ENCODE measurements at regions not wholly inside any gene's neighbourhood (a gene's known extent, or its start where the extent isn't known, plus 50 kb on each side); places are given as distances from the start of the nearest gene placed in this dataset.
"Not testable (repeated sequence)": the region's sequence is repeated elsewhere in the genome, so short reads cannot be mapped to it uniquely, and the experiment has no call there.

DNA sequence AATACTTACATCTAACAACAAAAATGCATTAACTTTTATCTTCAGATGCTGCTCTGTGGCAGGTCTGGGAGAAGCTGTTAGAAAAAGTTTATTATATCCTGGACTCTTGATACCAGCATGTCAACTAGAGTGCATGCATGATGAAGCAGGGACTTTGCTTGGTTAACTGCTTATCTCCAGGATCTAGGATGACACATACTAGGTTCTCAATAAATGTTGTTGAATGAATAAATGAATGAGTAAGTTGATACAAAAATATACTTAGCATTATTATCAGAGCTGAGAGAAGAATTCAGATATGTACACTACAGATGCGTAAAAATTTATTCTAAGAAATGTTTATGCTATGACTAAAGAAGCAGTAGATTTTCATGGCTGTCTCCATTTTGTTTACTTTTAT, 304.3 kb downstream of the LTN1 start:
- no CpG with 5 or more reads among the region's 1 CpG for WGBS (ENCODE audit: extremely low coverage, insufficient coverage, insufficient read length)

DNA sequence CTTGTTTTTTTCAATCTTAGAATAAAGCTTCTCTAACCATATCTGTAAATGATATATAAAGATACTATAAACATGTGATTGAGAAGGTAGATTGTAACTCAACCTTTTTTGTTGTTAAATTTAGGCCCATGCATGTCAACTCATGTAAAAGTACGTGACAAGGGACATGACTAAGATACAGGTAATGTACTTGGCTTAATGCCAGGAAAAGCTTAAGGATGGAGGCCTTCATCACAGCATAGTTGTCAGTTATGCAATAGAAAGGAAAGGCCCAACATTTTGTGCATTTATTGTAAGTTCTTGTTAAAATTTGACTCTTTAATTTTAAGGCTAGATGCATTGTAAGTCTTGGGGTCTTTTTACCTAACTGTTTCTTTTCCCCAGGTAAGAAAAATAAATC, 305.1 kb downstream of the LTN1 start:
- no peaks in the 10 kb centered on the region for H3K4me1 ChIP-seq (ENCODE audit: control insufficient read depth in 1 of 2, insufficient read depth in 2 of 2, low read length in 2 of 2)
- no peak overlapping the region for H3K4ac ChIP-seq (ENCODE audit: low read depth, low read length)
- no peak overlapping the region for H2BK12ac ChIP-seq (ENCODE audit: low read length)
- H3K18ac ChIP-seq (ENCODE audit: low read length), result no peak overlapping the region
- H4K8ac ChIP-seq (ENCODE audit: low read depth, low read length), result no peak overlapping the region
- no peaks in the 10 kb centered on the region for H3K27me3 ChIP-seq (ENCODE audit: insufficient read depth, low read length)
- DNase-seq, result peak in 1 of 2 donors; percentile 79
- H3K79me2 ChIP-seq (ENCODE audit: control insufficient read depth, insufficient read depth, low read length, poor library complexity), result no peaks in the 10 kb centered on the region
- H3K9ac ChIP-seq (ENCODE audit: low read length), result no peak overlapping the region
- no peak overlapping the region for H2AFZ ChIP-seq (ENCODE audit: insufficient read depth, low read length, poor library complexity)
- no peak overlapping the region for H4K91ac ChIP-seq (ENCODE audit: low read depth, low read length)
- no peak overlapping the region for H3K23ac ChIP-seq (ENCODE audit: low read length)
- H2BK5ac ChIP-seq (ENCODE audit: low read depth, low read length, poor library complexity), result no peak overlapping the region
- H2AK5ac ChIP-seq (ENCODE audit: low read length), result no peak overlapping the region
- no peak overlapping the region for H4K12ac ChIP-seq (ENCODE audit: low read depth, low read length)
- H3K14ac ChIP-seq (ENCODE audit: low read length), result no peak overlapping the region
- H3K4me3 ChIP-seq (ENCODE audit: low read depth, low read length), result no peak overlapping the region
- WGBS (ENCODE audit: extremely low coverage, insufficient coverage, insufficient read length), result no CpG with 5 or more reads among the region's 1 CpG
- H3K27ac ChIP-seq (ENCODE audit: low read depth, low read length), result no peak overlapping the region
- H3K79me1 ChIP-seq (ENCODE audit: low read length), result no peaks in the 10 kb centered on the region
- no peaks in the 10 kb centered on the region for H3K9me3 ChIP-seq (ENCODE audit: insufficient read depth, low read depth, low read length)
- no peak overlapping the region for H2BK120ac ChIP-seq (ENCODE audit: insufficient read depth, low read length, poor library complexity)
- no peak overlapping the region for H3K4me2 ChIP-seq (ENCODE audit: low read length)
- no peaks in the 10 kb centered on the region for H3K36me3 ChIP-seq (ENCODE audit: control insufficient read depth in 1 of 2, insufficient read depth in 2 of 2, low read length in 2 of 2)

More for the DNA sequence above, 304.3 kb downstream of the LTN1 start:
- no peak overlapping the region for H2AK5ac ChIP-seq (ENCODE audit: low read length)
- H3K18ac ChIP-seq (ENCODE audit: low read length), result no peak overlapping the region
- H3K36me3 ChIP-seq (ENCODE audit: control insufficient read depth in 1 of 2, insufficient read depth in 2 of 2, low read length in 2 of 2), result no peaks in the 10 kb centered on the region
- H3K4me1 ChIP-seq (ENCODE audit: control insufficient read depth in 1 of 2, insufficient read depth in 2 of 2, low read length in 2 of 2), result no peaks in the 10 kb centered on the region
- H3K9ac ChIP-seq (ENCODE audit: low read length), result no peak overlapping the region
- H4K91ac ChIP-seq (ENCODE audit: low read depth, low read length), result no peak overlapping the region
- H3K79me1 ChIP-seq (ENCODE audit: low read length), result no peaks in the 10 kb centered on the region
- no peak overlapping the region for H3K23ac ChIP-seq (ENCODE audit: low read length)
- H2BK120ac ChIP-seq (ENCODE audit: insufficient read depth, low read length, poor library complexity), result no peak overlapping the region
- no peaks in the 10 kb centered on the region for H3K27me3 ChIP-seq (ENCODE audit: insufficient read depth, low read length)
- H3K14ac ChIP-seq (ENCODE audit: low read length), result no peak overlapping the region
- no peaks in the 10 kb centered on the region for H3K9me3 ChIP-seq (ENCODE audit: insufficient read depth, low read depth, low read length)
- no peaks in the 10 kb centered on the region for H3K79me2 ChIP-seq (ENCODE audit: control insufficient read depth, insufficient read depth, low read length, poor library complexity)
- no peak overlapping the region for H4K12ac ChIP-seq (ENCODE audit: low read depth, low read length)
- H2AFZ ChIP-seq (ENCODE audit: insufficient read depth, low read length, poor library complexity), result no peak overlapping the region
- no peak overlapping the region for H2BK5ac ChIP-seq (ENCODE audit: low read depth, low read length, poor library complexity)
- no peak overlapping the region for H4K8ac ChIP-seq (ENCODE audit: low read depth, low read length)
- no peak overlapping the region for H3K4me2 ChIP-seq (ENCODE audit: low read length)
- no peak overlapping the region for H3K4me3 ChIP-seq (ENCODE audit: low read depth, low read length)
- no peak overlapping the region for H3K27ac ChIP-seq (ENCODE audit: low read depth, low read length)
- no peak overlapping the region for H2BK12ac ChIP-seq (ENCODE audit: low read length)
- peak in 1 of 2 donors; percentile 34 for DNase-seq
- H3K4ac ChIP-seq (ENCODE audit: low read depth, low read length), result no peak overlapping the region

DNA sequence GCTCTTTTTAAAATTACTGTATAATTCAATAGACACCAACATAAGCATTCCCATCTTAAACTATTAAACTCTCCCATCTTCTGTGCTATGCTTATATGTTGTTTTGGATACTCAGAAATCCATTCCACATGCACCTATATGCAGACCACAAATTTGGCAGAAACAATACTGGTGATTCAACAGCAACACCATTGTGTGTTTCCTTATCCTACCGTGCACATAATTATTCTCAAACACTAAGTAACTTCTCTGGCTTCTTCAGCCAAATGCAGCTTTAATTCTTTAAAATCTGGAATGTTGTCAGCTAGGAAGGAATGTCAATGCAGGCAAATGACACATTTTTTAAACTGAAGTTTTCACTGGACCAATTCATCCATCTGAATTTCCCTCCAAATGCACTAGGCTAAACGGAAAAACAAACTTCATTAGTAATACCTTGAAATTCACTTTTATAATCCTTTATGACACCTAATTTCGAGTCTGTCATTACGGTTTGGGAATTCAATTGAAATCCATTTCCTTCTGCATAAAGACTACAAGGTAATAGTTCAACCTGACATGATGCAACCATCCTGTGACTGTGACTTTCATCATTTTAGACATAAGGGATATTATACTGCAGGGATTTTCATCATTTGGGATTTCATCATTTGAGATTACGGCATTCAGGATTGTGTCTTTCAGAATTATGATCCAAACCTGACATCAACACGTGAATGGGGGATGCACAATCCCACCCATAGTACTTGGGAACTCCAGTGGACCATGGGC, 308.5 kb downstream of the LTN1 start:
- H4K12ac ChIP-seq (ENCODE audit: low read depth, low read length), result no peak overlapping the region
- H4K91ac ChIP-seq (ENCODE audit: low read depth, low read length), result no peak overlapping the region
- DNase-seq, result no peak
- H3K4ac ChIP-seq (ENCODE audit: low read depth, low read length), result no peak overlapping the region
- no peak overlapping the region for H3K9ac ChIP-seq (ENCODE audit: low read length)
- no peak overlapping the region for H2BK5ac ChIP-seq (ENCODE audit: low read depth, low read length, poor library complexity)
- H3K79me2 ChIP-seq (ENCODE audit: control insufficient read depth, insufficient read depth, low read length, poor library complexity), result no peaks in the 10 kb centered on the region
- no peaks in the 10 kb centered on the region for H3K27me3 ChIP-seq (ENCODE audit: insufficient read depth, low read length)
- H2AFZ ChIP-seq (ENCODE audit: insufficient read depth, low read length, poor library complexity), result no peak overlapping the region
- H4K8ac ChIP-seq (ENCODE audit: low read depth, low read length), result no peak overlapping the region
- H3K4me2 ChIP-seq (ENCODE audit: low read length), result no peak overlapping the region
- H3K4me3 ChIP-seq (ENCODE audit: low read depth, low read length), result no peak overlapping the region
- no peak overlapping the region for H3K27ac ChIP-seq (ENCODE audit: low read depth, low read length)
- no peak overlapping the region for H2AK5ac ChIP-seq (ENCODE audit: low read length)
- H3K23ac ChIP-seq (ENCODE audit: low read length), result no peak overlapping the region
- no peak overlapping the region for H2BK12ac ChIP-seq (ENCODE audit: low read length)
- no peaks in the 10 kb centered on the region for H3K4me1 ChIP-seq (ENCODE audit: control insufficient read depth in 1 of 2, insufficient read depth in 2 of 2, low read length in 2 of 2)
- no CpG with 5 or more reads among the region's 6 CpGs for WGBS (ENCODE audit: extremely low coverage, insufficient coverage, insufficient read length)
- no peak overlapping the region for H3K18ac ChIP-seq (ENCODE audit: low read length)
- H3K9me3 ChIP-seq (ENCODE audit: insufficient read depth, low read depth, low read length), result no peaks in the 10 kb centered on the region
- no peaks in the 10 kb centered on the region for H3K36me3 ChIP-seq (ENCODE audit: control insufficient read depth in 1 of 2, insufficient read depth in 2 of 2, low read length in 2 of 2)
- no peak overlapping the region for H3K14ac ChIP-seq (ENCODE audit: low read length)
- no peak overlapping the region for H2BK120ac ChIP-seq (ENCODE audit: insufficient read depth, low read length, poor library complexity)
- H3K79me1 ChIP-seq (ENCODE audit: low read length), result no peaks in the 10 kb centered on the region

DNA sequence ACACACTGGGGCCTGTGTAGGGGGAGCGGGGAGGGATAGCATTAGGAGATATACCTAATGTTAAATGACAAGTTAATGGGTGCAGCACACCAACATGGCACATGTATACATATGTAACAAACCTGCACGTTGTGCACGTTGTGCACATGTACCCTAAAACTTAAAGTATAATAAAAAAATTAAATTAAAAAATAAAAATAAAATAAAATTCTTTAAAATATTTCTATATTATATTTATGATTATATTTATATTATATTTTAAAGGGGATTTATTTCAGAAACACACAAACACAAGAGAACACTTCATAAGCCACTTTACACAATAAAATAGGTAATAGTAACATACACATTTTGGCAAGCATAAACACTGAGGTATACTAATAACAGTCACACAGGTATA, 309.8 kb downstream of the LTN1 start:
- H3K18ac ChIP-seq (ENCODE audit: low read length); H2BK5ac ChIP-seq (ENCODE audit: low read depth, low read length, poor library complexity); H3K27me3 ChIP-seq (ENCODE audit: insufficient read depth, low read length); H3K4me3 ChIP-seq (ENCODE audit: low read depth, low read length); H3K4ac ChIP-seq (ENCODE audit: low read depth, low read length); H3K4me1 ChIP-seq (ENCODE audit: control insufficient read depth in 1 of 2, insufficient read depth in 2 of 2, low read length in 2 of 2); H2BK12ac ChIP-seq (ENCODE audit: low read length); H3K14ac ChIP-seq (ENCODE audit: low read length); H3K79me2 ChIP-seq (ENCODE audit: control insufficient read depth, insufficient read depth, low read length, poor library complexity); H4K8ac ChIP-seq (ENCODE audit: low read depth, low read length); H3K23ac ChIP-seq (ENCODE audit: low read length); H3K36me3 ChIP-seq (ENCODE audit: control insufficient read depth in 1 of 2, insufficient read depth in 2 of 2, low read length in 2 of 2); H3K4me2 ChIP-seq (ENCODE audit: low read length); H4K91ac ChIP-seq (ENCODE audit: low read depth, low read length); DNase-seq; H2AK5ac ChIP-seq (ENCODE audit: low read length); H4K12ac ChIP-seq (ENCODE audit: low read depth, low read length); H3K27ac ChIP-seq (ENCODE audit: low read depth, low read length); H3K9ac ChIP-seq (ENCODE audit: low read length); H2AFZ ChIP-seq (ENCODE audit: insufficient read depth, low read length, poor library complexity); H3K9me3 ChIP-seq (ENCODE audit: insufficient read depth, low read depth, low read length); H2BK120ac ChIP-seq (ENCODE audit: insufficient read depth, low read length, poor library complexity); H3K79me1 ChIP-seq (ENCODE audit: low read length): not testable (repeated sequence)
- WGBS (ENCODE audit: extremely low coverage, insufficient coverage, insufficient read length), result no CpG with 5 or more reads among the region's 3 CpGs
